ENCODE measurements at regions not wholly inside any gene's neighbourhood (a gene's known extent, or its start where the extent isn't known, plus 50 kb on each side); places are given as distances from the start of the nearest gene placed in this dataset.

GRCh38 chr2:23036629-23037028, 348.4 kb upstream of the KLHL29 start:
- TF ChIP-seq CTCF (IDR thresholded peaks at IDR 0.05): no peak
- no peak for TF ChIP-seq EZH2 (IDR thresholded peaks at IDR 0.05)
